ENCODE measurements at regions not wholly inside any gene's neighbourhood (a gene's known extent, or its start where the extent isn't known, plus 50 kb on each side); places are given as distances from the start of the nearest gene placed in this dataset.
A peak's percentile ranks its signal among the peaks of the same experiment; 100 is the strongest.

DNA sequence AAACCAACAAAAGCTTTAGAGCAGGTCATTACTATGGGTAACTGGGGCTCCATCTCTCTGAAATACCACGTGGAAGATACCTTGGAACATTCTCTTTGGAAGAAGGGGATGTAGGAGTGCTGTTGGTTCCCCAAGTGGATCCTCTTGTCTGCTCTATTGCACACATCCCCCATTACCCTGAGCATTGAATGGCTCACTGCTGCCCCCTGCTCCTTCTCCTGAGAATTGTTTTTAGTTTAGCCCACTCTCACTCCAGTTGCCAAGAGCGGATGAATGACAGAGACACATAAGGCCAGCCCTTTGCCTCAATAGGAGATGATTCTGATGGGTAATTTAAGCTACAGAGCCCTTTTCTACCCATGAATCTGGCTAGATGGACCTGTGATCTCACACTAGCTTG is 135.6 kb upstream of the SUCLG2 start:
- TF ChIP-seq, protein P1, sequence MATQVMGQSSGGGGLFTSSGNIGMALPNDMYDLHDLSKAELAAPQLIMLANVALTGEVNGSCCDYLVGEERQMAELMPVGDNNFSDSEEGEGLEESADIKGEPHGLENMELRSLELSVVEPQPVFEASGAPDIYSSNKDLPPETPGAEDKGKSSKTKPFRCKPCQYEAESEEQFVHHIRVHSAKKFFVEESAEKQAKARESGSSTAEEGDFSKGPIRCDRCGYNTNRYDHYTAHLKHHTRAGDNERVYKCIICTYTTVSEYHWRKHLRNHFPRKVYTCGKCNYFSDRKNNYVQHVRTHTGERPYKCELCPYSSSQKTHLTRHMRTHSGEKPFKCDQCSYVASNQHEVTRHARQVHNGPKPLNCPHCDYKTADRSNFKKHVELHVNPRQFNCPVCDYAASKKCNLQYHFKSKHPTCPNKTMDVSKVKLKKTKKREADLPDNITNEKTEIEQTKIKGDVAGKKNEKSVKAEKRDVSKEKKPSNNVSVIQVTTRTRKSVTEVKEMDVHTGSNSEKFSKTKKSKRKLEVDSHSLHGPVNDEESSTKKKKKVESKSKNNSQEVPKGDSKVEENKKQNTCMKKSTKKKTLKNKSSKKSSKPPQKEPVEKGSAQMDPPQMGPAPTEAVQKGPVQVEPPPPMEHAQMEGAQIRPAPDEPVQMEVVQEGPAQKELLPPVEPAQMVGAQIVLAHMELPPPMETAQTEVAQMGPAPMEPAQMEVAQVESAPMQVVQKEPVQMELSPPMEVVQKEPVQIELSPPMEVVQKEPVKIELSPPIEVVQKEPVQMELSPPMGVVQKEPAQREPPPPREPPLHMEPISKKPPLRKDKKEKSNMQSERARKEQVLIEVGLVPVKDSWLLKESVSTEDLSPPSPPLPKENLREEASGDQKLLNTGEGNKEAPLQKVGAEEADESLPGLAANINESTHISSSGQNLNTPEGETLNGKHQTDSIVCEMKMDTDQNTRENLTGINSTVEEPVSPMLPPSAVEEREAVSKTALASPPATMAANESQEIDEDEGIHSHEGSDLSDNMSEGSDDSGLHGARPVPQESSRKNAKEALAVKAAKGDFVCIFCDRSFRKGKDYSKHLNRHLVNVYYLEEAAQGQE (IDR thresholded peaks at IDR 0.05; ENCODE audit: insufficient replicate concordance, low read depth), result no peak
- no peak for TF ChIP-seq SPI1 (IDR thresholded peaks at IDR 0.05; ENCODE audit: borderline replicate concordance, low read depth)
- TF ChIP-seq, protein P2, sequence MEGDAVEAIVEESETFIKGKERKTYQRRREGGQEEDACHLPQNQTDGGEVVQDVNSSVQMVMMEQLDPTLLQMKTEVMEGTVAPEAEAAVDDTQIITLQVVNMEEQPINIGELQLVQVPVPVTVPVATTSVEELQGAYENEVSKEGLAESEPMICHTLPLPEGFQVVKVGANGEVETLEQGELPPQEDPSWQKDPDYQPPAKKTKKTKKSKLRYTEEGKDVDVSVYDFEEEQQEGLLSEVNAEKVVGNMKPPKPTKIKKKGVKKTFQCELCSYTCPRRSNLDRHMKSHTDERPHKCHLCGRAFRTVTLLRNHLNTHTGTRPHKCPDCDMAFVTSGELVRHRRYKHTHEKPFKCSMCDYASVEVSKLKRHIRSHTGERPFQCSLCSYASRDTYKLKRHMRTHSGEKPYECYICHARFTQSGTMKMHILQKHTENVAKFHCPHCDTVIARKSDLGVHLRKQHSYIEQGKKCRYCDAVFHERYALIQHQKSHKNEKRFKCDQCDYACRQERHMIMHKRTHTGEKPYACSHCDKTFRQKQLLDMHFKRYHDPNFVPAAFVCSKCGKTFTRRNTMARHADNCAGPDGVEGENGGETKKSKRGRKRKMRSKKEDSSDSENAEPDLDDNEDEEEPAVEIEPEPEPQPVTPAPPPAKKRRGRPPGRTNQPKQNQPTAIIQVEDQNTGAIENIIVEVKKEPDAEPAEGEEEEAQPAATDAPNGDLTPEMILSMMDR (IDR thresholded peaks at IDR 0.05; ENCODE audit: insufficient read depth, low read length), result peak; percentile 53
- peak; percentile 7 to 55 for DNase-seq (ENCODE audit: low read depth in 1 of 2, low spot score in 1 of 2)
- Histone ChIP-seq H3K27me3 (ENCODE audit: insufficient read depth, poor library complexity, severe bottlenecking) (peaks cover 2% of the 10 kb centered on the region), H3K4me3 (replicated peaks; ENCODE audit: insufficient read depth, low read length) (no peak overlapping the region), H3K27ac (replicated peaks) (no peak overlapping the region)

DNA sequence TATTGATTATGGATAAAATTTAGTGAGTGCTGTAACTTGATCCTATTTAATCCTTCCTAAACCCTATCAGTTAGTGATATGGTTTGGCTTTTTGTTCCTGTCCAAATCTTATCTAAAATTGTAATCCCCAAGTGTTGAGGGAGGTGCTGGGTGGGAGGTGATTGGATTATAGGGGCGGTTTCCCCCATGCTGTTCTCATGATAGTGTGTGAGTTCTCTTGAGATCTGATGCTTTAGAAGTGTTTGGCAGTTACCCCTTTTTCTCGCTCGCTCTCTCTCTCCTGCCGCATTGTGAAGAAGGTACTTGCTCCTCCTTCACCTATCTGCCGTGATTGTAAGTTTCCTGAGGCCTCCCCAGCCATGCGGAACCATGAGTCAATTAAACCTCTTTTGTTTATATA is 134.0 kb upstream of the SUCLG2 start:
- TF ChIP-seq, protein P2 (IDR thresholded peaks at IDR 0.05; ENCODE audit: insufficient read depth, low read length), result no peak
- no peak for TF ChIP-seq SPI1 (IDR thresholded peaks at IDR 0.05; ENCODE audit: borderline replicate concordance, low read depth)
- TF ChIP-seq GABPA (IDR thresholded peaks at IDR 0.05; ENCODE audit: low read depth), result no peak
- TF ChIP-seq, protein P1 (IDR thresholded peaks at IDR 0.05; ENCODE audit: insufficient replicate concordance, low read depth), result no peak
- no peak for TF ChIP-seq POLR2AphosphoS5 (IDR thresholded peaks at IDR 0.05; ENCODE audit: low read depth)
- H3K4me3 ChIP-seq (replicated peaks; ENCODE audit: insufficient read depth, low read length), result no peak overlapping the region
- no peak overlapping the region for H3K27ac ChIP-seq (replicated peaks)
- H3K27me3 ChIP-seq (ENCODE audit: insufficient read depth, poor library complexity, severe bottlenecking), result peaks cover 2% of the 10 kb centered on the region
- no peak for DNase-seq (ENCODE audit: low read depth in 1 of 2, low spot score in 1 of 2)

- H3K4me3 ChIP-seq (replicated peaks; ENCODE audit: insufficient read depth, low read length), result no peak overlapping the region
- TF ChIP-seq GABPA (IDR thresholded peaks at IDR 0.05; ENCODE audit: low read depth) (no peak), SPI1 (IDR thresholded peaks at IDR 0.05; ENCODE audit: borderline replicate concordance, low read depth) (no peak), POLR2AphosphoS5 (IDR thresholded peaks at IDR 0.05; ENCODE audit: low read depth) (no peak)
- TF ChIP-seq, protein P1 (IDR thresholded peaks at IDR 0.05; ENCODE audit: insufficient replicate concordance, low read depth), result no peak
- TF ChIP-seq, protein P2 (IDR thresholded peaks at IDR 0.05; ENCODE audit: insufficient read depth, low read length), result no peak
- H3K27me3 ChIP-seq (ENCODE audit: insufficient read depth, poor library complexity, severe bottlenecking), result peaks cover 2% of the 10 kb centered on the region
- DNase-seq (ENCODE audit: low read depth in 1 of 2, low spot score in 1 of 2), result no peak
- no peak overlapping the region for H3K27ac ChIP-seq (replicated peaks)
Measured at GRCh38 chr3:67783281-67784250, 129.2 kb upstream of the SUCLG2 start.
